Epidermal melanocyte (primary cell): ENCODE measurements at regions not wholly inside any gene's neighbourhood (a gene's known extent, or its start where the extent isn't known, plus 50 kb on each side); places are given as distances from the start of the nearest gene placed in this dataset.
"Not testable (repeated sequence)": the region's sequence is repeated elsewhere in the genome, so short reads cannot be mapped to it uniquely, and the experiment has no call there.

Source experiments
- DNase-seq: peaks from one replicate; pipeline ENCODE4 v3.0.0; 2011; ENCODE audit warnings: low spot score; ENCODE audit not compliant: insufficient read length

DNA sequence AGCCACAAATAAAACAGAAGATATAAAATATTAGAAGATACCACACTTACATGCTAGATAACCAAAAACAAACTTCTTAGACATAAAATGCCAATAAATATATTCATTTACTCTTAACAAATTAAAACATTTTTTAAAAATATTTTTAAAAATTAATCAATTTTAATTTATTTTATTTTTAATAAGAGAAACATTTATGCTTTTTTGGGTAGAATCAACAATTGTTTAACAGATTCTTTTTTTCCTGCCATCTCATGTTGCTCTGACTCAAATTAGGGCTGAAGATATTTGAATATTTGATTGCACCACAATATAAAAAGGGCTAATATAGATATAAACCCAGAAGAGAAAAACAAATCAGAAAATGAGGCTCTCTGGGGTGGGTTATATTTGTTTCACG is 172.6 kb downstream of the GOLGA6L6 start:
- no peak for DNase-seq

DNA sequence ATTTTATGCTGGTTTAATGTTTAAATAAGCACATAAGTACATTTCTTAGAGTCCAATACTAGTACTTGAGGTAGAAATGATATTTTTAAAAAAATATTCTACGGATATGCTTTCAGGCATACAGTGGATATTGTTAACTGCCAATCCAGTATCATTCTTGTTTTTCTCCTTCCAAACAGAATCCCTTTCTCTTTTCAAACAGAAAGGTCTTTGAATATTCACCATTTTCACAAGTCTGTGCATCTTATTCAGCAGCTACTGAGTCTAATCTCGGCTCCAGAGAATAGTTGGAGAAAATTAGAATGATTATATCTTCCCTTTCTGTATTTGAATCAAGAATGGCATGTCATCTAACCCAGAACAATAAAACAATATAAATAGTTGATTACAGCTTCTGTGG is 174.5 kb downstream of the GOLGA6L6 start:
- DNase-seq, result no peak

DNA sequence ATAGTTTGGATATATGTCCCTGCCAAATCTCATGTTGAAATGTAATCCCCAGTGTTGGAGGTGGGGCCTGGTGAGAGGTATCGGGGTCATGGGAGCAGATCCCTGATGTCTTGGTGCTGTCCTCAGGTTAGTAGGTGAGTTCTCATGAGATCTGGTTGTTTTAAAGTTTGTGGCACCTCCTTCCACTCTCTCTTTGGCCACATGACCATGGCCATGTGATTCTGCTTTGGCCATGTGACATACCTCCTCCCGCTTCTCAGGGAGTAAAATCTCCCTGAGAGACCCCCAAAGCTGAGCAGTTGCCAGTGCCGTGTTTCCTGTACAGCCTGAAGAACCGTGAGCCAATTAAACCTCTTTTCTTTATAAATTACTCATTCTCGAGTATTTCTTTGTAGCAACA is 178.0 kb downstream of the GOLGA6L6 start:
- not testable (repeated sequence) for DNase-seq

DNA sequence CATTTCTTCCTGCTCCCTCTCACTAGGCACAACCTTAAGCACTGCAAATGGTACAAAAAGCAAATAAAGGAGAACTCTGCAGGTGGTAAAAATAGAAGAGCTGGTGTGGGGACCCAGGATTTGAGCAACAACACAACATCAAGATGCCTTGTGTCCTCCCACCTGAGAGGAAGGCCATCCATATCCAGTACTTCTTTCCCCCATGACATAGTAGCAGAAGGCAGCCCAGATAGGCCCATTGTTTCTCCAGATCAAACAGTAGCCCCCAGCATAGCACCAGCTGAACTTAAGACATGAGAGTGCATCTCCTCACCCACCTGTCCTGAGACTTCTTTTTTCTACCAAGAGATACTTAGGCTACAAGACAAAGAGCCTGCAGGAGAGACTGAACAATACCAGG is 180.5 kb downstream of the GOLGA6L6 start:
- DNase-seq, result no peak

DNA sequence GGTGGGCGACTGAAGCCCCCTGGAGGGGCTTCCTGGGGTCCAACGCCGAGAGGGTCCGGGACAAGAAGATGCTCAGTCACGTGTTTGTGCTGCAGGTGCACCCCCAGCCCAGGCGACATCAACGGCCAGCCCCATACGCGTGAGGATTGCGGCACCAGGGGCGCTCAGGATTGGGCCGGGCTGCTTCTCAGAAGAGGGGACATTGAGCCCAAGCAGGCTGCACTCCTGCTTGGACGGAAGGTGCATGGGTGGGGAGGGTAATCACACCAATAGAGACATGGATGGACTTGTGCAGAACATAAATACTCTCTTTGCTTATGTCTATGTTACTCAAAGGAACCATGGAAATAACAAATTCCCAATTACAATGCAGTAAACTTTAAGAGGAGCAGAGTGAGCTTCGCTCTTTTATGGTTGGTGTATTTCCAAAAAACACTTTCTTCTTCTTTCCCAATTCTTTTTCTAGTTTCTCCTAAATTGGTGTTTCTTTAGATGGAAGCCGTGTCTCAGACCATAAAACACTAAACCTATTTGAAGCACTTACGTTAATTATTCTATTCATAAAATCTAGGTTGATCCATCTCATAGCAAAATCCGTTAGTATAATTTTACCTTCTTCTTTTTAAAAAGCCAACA is 182.7 kb downstream of the GOLGA6L6 start:
- DNase-seq, result no peak

DNA sequence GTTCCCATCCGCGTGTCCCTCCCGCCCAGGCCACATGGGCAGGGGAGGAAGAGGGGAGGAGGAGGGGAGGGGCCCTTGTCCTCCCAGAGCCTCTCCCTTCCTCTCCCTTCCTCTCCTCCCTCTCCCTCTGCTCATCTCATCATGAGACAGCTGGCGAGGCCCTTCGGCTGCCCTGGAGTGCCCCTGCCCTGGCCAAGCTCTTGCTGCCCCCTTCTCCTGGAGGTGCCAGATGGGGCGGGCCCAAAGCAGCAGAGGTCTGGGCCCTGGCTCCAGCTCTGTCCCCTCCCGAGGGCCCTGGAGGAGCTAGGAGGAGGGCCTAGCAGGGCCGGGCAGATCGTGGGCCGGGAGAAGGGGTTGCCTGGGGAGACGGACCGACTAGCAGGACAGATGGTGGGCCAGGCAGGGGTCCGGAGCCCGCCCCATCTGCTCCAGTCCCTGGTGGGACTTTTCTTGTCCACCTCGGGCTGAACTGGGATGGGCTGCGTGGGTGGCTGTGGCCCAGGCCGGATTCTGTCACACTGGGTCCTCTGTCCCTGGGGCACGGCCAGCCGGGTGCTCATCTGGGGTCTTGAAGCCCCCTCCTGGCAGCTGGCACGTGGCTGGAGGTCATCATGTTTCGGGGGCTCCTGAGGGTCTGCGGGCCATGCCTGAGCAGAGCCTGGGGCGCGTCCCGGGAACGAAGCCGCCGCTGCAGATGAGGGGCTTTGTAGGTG is 183.4 kb downstream of the GOLGA6L6 start:
- DNase-seq, result no peak

DNA sequence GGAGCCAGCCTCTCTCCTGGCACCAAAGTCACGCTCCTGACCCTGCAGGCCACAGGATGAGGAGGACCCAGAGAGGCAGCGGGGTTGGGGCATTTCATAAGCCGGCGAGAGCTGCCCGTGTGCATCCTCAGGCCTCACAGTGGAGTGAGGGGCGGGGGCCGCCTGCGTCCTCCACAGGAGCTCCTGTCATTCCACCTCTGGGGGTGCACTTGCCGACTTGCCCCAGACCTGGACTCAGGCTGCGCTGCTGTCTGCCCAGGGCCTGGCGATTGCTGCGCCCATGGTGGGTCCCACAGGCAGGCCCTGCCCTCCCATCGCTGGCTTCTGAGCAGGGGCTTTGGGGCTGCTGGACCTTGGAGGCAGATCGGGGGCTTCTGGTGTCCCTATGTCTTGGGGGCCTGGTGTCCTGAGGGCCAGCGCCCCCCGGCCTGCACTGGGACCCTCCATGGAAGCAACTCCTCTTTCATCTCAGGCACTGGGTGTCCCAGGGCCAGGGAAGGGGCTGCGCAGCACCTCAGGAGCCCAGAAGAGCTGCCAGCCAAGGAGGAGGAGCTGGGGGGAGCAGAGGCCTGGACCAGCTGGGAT is 184.0 kb downstream of the GOLGA6L6 start:
- no peak for DNase-seq

DNA sequence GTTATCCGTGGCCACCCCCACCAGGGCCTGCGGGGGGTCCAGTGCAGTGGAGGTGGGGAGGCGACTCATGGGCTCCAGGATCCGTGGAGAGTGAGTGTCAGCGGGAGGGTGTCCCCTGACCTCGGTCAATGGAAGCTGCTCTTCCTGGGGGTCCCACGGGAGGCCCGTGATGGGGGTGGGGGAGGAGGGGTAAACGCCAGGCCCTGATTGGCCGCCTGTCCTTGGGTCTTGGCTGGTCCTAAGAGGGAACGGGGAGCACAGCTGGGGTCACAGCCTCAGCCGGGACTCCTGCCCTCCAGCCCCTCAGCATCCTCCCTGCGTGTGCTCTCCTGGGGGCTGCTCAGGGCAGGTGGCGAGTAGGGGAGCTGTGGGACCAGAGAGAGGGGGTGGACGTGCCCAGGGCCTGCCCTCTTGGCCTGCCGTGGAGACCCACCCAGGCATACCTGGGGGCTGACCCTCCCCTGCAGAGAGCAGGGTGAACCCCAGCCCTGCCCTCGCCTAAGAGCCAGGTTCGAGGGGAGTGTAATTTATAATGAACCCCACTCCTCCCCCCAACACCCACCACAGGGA is 184.6 kb downstream of the GOLGA6L6 start:
- no peak for DNase-seq

DNA sequence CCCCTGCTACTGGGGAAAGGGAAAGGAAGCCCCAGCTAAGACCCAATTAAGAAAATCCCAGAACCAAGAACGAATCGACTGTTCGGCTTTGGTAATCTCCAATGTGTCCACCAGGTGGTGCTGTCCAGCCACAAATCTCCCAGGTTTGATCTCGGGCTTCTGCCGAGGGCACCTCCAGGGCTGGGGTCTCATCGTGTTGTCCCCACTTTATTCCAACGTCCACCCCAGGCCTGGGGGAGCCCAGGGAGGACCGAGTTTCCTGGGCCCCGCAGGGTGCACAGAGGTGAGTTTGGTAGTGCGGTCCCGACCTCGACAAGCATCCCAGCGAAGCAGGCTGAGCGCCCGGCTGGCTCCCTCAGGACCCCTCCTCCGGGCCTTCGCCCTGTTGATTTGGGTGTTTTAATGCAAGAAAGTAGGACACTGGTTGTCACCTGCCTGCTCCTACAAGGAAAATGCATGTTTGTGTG is 185.1 kb downstream of the GOLGA6L6 start:
- no peak for DNase-seq

DNA sequence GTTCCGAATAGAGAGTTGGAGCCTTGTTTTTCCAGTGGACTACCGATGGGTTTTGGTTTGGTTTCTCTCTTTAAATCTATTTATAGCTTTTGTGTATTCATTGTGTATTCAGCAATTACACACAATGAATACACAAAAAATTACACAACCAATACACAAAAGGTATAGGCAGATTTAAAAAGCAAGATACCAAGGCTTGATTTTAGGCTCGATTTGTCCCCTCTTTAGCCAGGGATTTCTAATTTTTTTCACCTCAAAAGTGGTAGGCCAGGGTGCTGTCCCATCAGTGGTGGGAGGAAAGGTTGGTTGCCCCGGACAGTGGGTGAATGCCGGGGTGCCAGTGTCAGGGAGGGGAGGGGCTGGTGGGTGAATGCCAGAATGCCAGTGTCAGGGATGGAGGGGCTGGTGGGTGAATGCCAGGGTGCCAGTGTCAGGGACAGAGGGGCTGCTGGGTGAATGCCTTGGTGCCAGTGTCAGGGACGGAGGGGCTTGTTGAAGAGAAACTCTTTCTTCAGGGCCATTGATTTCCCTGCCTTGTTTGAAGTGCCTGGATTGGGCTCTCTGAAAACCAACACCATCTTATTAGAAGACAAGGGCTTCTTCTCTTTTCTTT is 186.2 kb downstream of the GOLGA6L6 start:
- DNase-seq, result no peak

DNA sequence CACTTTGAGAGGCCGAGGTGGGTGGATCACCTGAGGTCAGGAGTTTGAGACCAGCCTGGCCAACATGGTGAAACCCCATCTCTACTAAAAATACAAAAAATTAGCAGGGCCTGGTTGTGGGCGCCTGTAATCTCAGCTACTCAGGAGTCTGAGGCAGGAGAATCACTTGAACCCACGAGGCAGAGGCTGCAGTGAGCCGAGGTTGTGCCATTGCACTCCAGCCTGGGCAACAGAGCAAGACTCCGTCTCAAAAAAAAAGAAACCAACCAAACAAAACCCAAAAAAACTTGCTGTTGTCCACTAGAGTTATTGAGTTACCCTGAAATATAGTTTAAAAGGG is 186.7 kb downstream of the GOLGA6L6 start:
- not testable (repeated sequence) for DNase-seq

DNA sequence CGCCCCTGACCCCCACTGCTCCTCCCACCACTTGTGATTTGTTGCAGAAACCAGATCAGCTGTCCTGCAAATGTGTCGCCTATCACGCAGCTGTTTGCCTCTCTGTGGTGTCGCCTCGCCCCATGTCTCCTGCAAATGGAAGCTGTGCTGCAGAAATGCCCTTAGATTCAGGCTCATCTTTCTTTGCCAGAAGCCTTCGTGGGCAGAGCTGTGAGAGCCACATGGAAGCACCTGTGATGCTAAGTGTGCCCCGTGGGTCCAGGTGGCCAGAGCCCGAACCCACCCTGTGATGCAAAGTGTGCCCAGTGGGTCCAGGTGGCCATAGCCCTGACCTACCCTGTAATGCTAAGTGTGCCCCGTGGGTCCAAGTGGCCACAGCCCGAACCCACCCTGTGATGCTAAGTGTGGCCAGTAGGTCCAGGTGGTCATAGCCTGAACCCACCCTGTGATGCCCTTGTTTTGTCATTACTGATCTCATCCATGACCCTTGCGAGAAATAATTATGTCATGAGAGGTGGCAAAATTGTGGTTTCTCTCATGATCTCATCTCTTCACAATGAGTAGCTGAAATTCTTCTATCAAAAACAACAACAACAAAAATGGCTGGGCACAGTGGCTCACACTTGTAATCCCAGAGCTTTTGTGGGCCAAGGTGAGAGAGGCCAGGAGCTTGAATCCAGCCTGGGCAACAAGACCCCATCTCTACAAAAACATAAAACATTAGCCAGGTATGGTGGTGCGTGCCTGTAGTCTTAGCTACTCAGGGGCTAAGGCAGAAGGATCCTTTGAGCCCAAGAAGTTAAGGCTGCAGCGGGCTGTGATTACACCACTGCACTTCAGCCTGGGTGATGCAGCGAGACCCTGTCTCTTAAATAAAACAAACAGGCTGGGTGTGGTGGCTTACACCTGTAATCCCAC is 187.4 kb downstream of the GOLGA6L6 start:
- no peak for DNase-seq

DNA sequence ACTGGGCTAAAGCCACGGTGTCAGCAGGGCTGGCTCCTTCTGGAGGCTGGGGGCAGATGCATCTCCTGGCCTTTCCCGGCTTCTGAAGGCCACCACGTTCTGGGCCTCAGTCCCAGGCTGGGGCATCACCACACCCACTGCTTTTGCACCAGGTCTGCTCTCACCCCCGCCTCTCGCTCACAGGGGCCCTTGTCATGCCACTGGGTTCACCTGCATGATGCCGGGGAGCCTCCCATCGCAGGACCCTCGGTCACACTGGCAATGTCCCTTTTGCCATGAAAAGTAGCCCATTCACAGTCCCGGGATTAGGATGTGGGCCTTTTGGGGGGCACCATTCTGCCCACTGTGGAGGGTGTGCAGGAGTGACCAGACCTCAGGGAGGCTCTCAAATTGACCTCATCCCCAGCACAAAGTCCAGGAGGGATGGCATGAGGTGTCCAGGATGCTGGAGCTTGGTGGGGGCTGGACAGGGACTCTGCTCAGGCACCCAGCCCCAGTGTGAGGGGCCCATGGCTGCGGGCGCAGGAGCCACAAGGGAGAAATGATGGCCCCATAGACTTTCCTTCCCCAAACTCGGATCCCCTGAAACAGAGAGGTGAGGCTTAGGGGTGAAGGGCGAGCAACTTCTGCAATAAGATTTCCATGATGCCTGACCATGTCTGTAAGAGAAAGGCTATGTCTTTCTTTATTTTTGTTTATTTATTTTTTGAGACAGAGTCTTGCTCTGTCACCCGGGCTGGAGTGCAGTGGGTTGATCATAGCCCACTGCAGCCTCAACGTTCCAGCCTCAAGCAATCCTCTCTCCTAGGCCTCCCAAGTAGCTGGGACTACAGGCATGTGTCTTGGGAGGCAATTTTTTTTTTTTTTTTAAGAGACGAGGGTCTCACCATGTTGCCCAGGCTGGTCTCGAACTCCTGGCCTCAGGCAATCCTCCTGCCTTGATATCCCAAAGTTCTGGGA is 189.1 kb downstream of the GOLGA6L6 start:
- DNase-seq, result no peak

DNA sequence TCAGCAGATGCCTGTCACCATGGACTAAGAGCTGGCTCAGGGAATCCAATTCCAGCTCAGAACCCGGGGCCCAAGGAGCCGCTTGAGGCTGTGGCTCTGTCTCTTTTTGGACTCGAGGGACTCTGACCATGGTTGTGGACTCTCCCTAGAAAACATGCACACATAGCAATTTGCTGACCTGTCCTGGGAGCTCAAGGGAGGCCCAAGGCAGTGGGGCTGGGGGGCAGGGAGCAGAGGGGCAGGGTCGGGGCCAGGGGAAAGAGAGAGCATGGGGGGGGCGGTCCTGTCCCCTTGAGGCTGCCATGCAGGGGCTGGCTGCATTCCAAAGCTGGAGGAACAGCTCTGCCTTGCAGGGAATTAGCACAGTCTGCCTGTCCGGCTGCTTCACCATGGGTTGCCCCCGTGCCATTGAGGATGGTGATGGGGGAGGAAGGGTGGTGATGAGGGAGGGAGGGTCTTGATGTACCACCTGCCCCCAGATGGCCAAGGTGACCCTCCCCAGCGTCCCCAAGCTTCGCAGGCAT is 190.1 kb downstream of the GOLGA6L6 start:
- no peak for DNase-seq

DNA sequence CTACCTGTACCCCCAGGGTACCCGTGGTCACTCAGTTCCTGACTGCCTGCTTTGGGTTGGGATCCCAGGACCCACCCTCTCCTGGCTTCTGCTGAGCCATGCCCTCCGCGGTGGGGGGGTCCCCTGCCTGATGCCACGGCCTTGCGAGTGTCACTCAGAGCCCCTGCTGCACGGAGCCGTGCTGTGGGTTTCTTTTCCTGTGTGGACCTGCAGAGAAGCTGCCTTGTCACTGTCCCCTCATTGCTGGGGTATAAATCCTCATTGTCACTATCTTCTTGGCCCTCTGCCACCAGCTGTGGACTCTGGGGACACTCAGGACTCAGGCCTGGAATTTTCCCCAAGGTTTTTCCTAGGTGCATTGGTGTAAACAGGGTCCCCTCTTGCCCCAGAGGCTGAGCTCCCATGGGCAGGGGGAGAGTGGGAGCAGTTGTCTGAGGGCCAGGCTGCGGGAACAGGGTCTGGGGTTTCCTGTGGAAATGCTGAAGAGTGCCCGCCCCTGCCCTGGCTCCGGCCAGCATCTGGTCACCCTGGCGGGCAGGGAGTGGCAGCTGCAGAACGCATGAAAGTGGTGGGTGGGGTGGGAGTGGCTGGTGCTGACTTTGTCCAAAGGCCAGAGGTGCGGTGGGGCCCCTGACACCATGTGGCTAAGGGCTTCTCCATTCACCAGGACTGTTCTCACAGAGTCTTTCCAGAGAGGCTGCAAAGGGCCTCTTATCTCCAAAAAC is 191.7 kb downstream of the GOLGA6L6 start:
- no peak for DNase-seq

DNA sequence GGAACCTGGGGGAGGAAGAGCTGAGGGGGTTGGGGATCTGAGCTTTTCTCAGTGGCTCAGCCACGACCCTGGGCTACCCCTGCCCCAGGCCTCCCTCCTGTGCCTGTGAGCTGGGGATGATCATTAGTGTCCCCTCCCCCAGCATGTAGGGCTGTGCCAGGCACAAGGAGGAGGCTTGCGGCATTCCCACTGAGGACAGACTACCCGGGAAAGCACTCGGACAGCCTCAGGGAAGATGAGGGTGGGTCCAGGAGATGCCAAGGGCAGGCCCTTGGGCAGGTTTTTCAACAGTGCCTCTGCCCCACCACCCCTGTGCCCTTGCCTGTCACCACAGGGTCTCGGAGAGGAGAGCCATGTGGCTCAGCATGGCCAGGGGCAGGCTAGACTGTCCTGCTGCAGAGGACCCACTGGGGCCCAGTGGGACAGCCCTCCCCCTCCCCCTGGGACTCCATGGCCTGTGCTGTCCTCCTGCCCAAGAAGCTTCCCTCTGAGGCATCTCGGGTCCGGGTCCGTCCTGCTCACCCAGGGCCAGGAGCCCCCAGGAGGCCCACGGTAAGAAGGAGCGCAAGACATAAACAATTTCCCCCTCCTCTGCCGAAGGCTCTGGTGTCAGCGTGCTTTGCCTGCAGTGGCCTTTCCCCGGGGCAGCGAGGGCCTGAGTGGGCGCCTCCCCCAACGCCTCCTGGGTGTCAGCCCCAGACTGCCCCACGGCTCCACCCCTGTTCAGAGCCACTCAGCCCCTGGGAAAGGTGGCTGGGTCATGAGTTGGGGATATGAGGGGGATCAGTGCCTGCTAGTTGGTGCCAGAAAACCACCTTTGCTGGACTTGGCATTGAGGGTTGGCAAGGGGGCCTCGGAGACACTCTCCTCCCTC is 192.5 kb downstream of the GOLGA6L6 start:
- no peak for DNase-seq

DNA sequence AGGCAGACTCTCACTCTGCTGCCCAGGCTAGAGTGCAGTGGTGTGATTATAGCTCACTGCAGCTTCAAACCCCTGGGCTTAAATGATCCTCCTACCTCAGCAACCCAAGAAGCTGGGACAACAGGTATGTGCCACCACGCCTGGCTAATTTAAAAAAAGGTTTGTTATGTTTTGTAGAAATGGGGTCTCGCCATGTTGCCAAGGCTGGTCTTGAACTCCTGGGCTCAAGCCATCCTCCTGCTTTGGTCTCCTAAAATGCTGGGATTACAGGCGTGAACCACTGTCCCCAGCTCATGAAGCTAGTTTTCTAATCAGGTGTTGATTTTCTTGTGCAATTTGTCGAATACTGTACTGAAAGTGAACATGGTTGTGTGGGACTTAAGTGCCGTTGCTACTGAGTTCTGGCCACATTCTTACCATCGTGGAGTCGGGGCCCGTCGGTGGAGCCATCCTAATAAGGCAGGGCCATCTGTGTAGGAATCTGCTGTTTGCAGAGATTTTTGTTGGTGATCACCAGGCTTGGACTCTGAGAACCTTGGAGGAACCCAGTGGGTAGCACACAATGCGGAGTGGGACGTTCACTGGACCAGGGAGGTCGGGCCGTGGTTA is 193.2 kb downstream of the GOLGA6L6 start:
- DNase-seq, result no peak
